DOHH2 (cell line): ENCODE measurements at regions not wholly inside any gene's neighbourhood (a gene's known extent, or its start where the extent isn't known, plus 50 kb on each side); places are given as distances from the start of the nearest gene placed in this dataset.

Source experiments
- EZH2phosphoT487 ChIP-seq: fragments of 200-600 bp; sonication (generic); IDR thresholded peaks from 2 replicates; pipeline ENCODE4 v1.6.1; 2017; ENCODE audit warnings: borderline replicate concordance, mild to moderate bottlenecking, antibody characterized with exemption, low read length, moderate library complexity, mixed read lengths
- TF ChIP-seq, protein P1 (sequence below): fragments of 200-600 bp; sonication (generic); IDR thresholded peaks from one replicate; pipeline ENCODE4 v1.5.1; 2014; ENCODE audit warnings: antibody characterized with exemption, mild to moderate bottlenecking, low read depth, low read length; ENCODE audit not compliant: poor library complexity, severe bottlenecking

DNA sequence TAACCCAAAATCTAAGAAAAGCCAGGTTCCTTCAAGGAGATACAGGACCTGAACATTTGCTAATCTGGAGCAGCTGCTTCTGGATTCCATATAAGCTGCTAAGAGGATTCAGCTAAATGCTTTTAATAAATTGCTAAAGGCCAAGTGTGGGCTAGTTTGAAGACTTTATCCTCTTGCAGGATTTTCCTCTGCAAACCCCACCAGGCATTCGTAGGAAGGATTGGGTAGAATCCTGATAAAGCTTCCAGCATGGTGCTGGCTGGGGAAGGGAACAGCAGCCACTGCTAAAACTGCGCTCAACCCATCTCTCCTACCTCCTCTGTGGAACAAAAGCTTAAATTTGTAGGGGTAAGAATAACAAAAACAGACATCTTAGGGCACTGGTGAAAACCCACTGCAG lies 61.3 kb upstream of the TAB3 start:
- TF ChIP-seq, protein P1, sequence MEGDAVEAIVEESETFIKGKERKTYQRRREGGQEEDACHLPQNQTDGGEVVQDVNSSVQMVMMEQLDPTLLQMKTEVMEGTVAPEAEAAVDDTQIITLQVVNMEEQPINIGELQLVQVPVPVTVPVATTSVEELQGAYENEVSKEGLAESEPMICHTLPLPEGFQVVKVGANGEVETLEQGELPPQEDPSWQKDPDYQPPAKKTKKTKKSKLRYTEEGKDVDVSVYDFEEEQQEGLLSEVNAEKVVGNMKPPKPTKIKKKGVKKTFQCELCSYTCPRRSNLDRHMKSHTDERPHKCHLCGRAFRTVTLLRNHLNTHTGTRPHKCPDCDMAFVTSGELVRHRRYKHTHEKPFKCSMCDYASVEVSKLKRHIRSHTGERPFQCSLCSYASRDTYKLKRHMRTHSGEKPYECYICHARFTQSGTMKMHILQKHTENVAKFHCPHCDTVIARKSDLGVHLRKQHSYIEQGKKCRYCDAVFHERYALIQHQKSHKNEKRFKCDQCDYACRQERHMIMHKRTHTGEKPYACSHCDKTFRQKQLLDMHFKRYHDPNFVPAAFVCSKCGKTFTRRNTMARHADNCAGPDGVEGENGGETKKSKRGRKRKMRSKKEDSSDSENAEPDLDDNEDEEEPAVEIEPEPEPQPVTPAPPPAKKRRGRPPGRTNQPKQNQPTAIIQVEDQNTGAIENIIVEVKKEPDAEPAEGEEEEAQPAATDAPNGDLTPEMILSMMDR, result no peak
- no peak for TF ChIP-seq EZH2phosphoT487
